Thyroid gland (tissue), 4 donors: ENCODE measurements at regions not wholly inside any gene's neighbourhood (a gene's known extent, or its start where the extent isn't known, plus 50 kb on each side); places are given as distances from the start of the nearest gene placed in this dataset.
"Not testable (repeated sequence)": the region's sequence is repeated elsewhere in the genome, so short reads cannot be mapped to it uniquely, and the experiment has no call there.

ENCODE experiments used
- DNase-seq, 2 donors: peaks; one replicate each; pipeline ENCODE4 v3.0.0-alpha.2; 2019
- H3K27ac ChIP-seq, 3 donors: fragments of 200-600 bp; sonication (generic); 1 replicate in 2 of 3; 2 replicates in 1 of 3; pipeline ENCODE4 v1.5.1; 2016 to 2019; ENCODE audit warnings: mild to moderate bottlenecking in 1 of 3, moderate library complexity in 1 of 3
- H3K27me3 ChIP-seq: fragments of 200-600 bp; sonication (generic); one replicate; pipeline ENCODE4 v1.5.1; 2019
- H3K36me3 ChIP-seq, 2 donors: fragments of 200-600 bp; sonication (generic); one replicate each; pipeline ENCODE4 v1.5.1; 2016 to 2019
- H3K4me1 ChIP-seq, 2 donors: fragments of 200-600 bp; sonication (generic); one replicate each; pipeline ENCODE4 v1.5.1; 2017 to 2019
- H3K4me3 ChIP-seq, 3 donors: fragments of 200-600 bp; sonication (generic); replicated peaks in 1 of 3; 1 replicate in 2 of 3; 2 replicates in 1 of 3; pipeline ENCODE4 v1.5.1; 2016; ENCODE audit warnings: mild to moderate bottlenecking in 1 of 3
- H3K9me3 ChIP-seq: fragments of 200-600 bp; sonication (generic); one replicate; pipeline ENCODE4 v1.5.1; 2017
- CTCF ChIP-seq, 6 experiments: fragments of 200-600 bp in 3 of 6; fragments of 450-650 bp in 3 of 6; sonication (generic) in 3 of 6; IDR thresholded peaks; one replicate each; pipeline ENCODE4 v1.5.1; 2016 to 2019; ENCODE audit warnings: antibody characterized with exemption in 6 of 6, mild to moderate bottlenecking in 2 of 6, inconsistent platforms in 1 of 6, moderate library complexity in 1 of 6
- POLR2A ChIP-seq, 2 donors: fragments of 450-650 bp; IDR thresholded peaks; one replicate each; pipeline ENCODE4 v1.6.1; 2017; ENCODE audit warnings: antibody characterized with exemption in 2 of 2, mild to moderate bottlenecking in 2 of 2, moderate library complexity in 1 of 2
- WGBS, 2 donors: methylation state at CpG; one replicate each; pipeline ENCODE4 v1.1.5; 2017; 5-methylcytosine and 5-hydroxymethylcytosine counted together
- intact Hi-C: fragments of 100-400 bp; cut with DNase I; formaldehyde crosslinking; loops from one replicate; pipeline ENCODE4 v1.15.1; 2023

DNA sequence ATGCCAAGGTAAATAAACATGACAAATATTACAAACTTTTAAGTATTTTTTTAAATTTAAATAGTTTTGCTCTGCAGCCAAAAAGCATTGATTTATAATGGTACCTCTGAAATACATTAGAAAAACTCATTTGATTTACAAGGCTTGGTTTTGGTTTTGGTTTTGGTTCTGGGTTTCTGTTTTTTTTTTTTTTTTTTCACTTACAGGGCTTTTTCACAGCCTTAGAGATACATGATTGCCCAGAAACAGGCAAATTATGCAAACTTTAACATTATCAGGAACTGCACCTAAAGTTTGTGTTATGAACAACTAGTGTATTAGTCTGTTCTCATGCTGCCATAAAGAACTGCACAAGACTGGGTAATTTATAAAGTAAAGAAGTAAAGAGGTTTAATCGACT is 196.4 kb upstream of the DDX53 start:
- Histone ChIP-seq H3K9me3 (no peaks in the 10 kb centered on the region), H3K27me3 (no peaks in the 10 kb centered on the region), H3K27ac (no peak overlapping the region), H3K4me3 (no peak overlapping the region), H3K4me1 (no peaks in the 10 kb centered on the region), H3K36me3 (no peaks in the 10 kb centered on the region)
- whole genome bisulfite sequencing, 2 donors, result 81 to 84% methylated on average over 1 of the region's 1 CpG
- intact Hi-C loops, result no loop called here
- TF ChIP-seq CTCF (IDR thresholded peaks at IDR 0.05), result no peak
- TF ChIP-seq POLR2A (IDR thresholded peaks at IDR 0.05), result no peak
- DNase-seq, result no peak

GRCh38 chrX:22810876-22811275 is 188.9 kb upstream of the DDX53 start:
- WGBS, 2 donors, result 46 to 100% methylated on average over 1 to 2 of the region's 2 CpGs
- no peaks in the 10 kb centered on the region for H3K4me1 ChIP-seq
- intact Hi-C loops, result no loop called here

GRCh38 chrX:22818061-22818460 is 181.7 kb upstream of the DDX53 start:
- Histone ChIP-seq H3K36me3 (no peaks in the 10 kb centered on the region), H3K9me3 (no peaks in the 10 kb centered on the region), H3K4me3 (no peak overlapping the region), H3K4me1 (no peaks in the 10 kb centered on the region), H3K27me3 (no peaks in the 10 kb centered on the region), H3K27ac (no peak overlapping the region)
- no peak for DNase-seq
- TF ChIP-seq CTCF (IDR thresholded peaks at IDR 0.05) (no peak), POLR2A (IDR thresholded peaks at IDR 0.05) (no peak)
- intact Hi-C loops, result no loop called here

More at GRCh38 chrX:22810876-22811275, 188.9 kb upstream of the DDX53 start:
- no peaks in the 10 kb centered on the region for H3K36me3 ChIP-seq
- no peak overlapping the region for H3K27ac ChIP-seq
- TF ChIP-seq POLR2A (IDR thresholded peaks at IDR 0.05), result no peak
- no peak for TF ChIP-seq CTCF (IDR thresholded peaks at IDR 0.05)
- H3K4me3 ChIP-seq, result no peak overlapping the region
- no peaks in the 10 kb centered on the region for H3K9me3 ChIP-seq
- no peak for DNase-seq
- no peaks in the 10 kb centered on the region for H3K27me3 ChIP-seq

DNA sequence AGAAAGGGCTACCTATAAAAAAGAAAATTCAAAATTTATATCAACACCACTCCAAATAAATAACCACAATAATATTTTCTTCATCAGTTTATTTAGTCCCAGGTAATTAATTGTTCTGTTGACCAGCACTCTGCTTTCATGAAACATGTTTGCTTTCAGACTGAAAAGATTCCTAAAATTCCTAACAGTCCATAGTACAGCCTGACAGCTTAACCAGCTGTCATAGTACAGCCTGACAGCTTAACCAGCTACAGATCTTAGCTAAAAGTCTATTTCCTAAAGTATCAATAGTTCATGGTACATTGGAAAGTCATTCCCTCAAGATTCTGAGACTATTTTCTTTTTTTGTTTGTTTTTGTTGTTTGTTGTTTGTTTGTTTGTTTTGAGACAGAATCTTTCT is 144.1 kb upstream of the DDX53 start:
- intact Hi-C loops, result no loop called here
- no peak overlapping the region for H3K4me3 ChIP-seq

DNA sequence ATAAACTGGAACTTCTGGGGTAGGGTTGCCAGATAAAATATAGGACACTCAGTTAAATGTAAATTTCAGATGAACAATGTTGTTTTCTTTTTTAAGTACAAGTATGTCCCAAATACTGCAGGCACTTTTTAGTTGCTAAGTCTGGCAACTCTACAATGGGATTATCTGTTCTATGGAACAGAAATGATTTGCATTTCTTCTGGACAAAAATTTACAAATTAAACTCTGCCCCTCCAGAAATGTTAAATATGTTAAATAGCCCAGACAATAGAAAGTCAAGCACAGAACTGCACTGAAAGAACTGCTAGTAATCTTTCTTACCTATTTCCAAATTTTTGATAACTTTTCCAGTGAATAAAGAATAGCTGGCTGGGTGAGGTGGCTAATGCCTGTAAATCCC is 140.1 kb upstream of the DDX53 start:
- H3K4me1 ChIP-seq, result no peaks in the 10 kb centered on the region
- TF ChIP-seq POLR2A (IDR thresholded peaks at IDR 0.05), result no peak
- TF ChIP-seq CTCF (IDR thresholded peaks at IDR 0.05), result no peak
- no peak overlapping the region for H3K4me3 ChIP-seq
- DNase-seq, result no peak
- intact Hi-C loops, result no loop called here
- no peaks in the 10 kb centered on the region for H3K27me3 ChIP-seq
- H3K36me3 ChIP-seq, result no peaks in the 10 kb centered on the region
- H3K27ac ChIP-seq, result no peak overlapping the region
- no peaks in the 10 kb centered on the region for H3K9me3 ChIP-seq

More for the DNA sequence above, 144.1 kb upstream of the DDX53 start:
- Histone ChIP-seq H3K9me3 (no peaks in the 10 kb centered on the region), H3K27ac (no peak overlapping the region), H3K27me3 (no peaks in the 10 kb centered on the region), H3K4me1 (no peaks in the 10 kb centered on the region), H3K36me3 (no peaks in the 10 kb centered on the region)
- DNase-seq, result no peak
- no peak for TF ChIP-seq POLR2A (IDR thresholded peaks at IDR 0.05)
- no peak for TF ChIP-seq CTCF (IDR thresholded peaks at IDR 0.05)

- H3K4me1 ChIP-seq, H3K36me3 ChIP-seq, H3K27me3 ChIP-seq, H3K9me3 ChIP-seq, intact Hi-C loops, H3K27ac ChIP-seq, H3K4me3 ChIP-seq, DNase-seq: not testable (repeated sequence)
- WGBS, 2 donors, result 0 to 100% methylated on average over 1 of the region's 5 CpGs
These were observed 133.0 kb upstream of the DDX53 start for GRCh38 chrX:22866801-22867200.
